ENCODE measurements at regions not wholly inside any gene's neighbourhood (a gene's known extent, or its start where the extent isn't known, plus 50 kb on each side); places are given as distances from the start of the nearest gene placed in this dataset.

GRCh38 chr6:53717566-53717965, 52.0 kb upstream of the KLHL31 start:
- in situ Hi-C loops (cut with MboI), result no loop called here
- H3K27me3 ChIP-seq (ENCODE audit: control insufficient read depth in 2 of 2, insufficient read depth in 2 of 2, low read length in 2 of 2), result no peaks in the 10 kb centered on the region
- TF ChIP-seq HINFP (tag; conservative IDR thresholded peaks at IDR 0.05; ENCODE audit: low read depth), result no peak
- no peak for TF ChIP-seq HDGF (IDR thresholded peaks at IDR 0.05)
- no peak for TF ChIP-seq DLX4 (CRISPR knock-in tag; IDR thresholded peaks at IDR 0.05)
- no peak for TF ChIP-seq HMG20A (CRISPR knock-in tag; conservative IDR thresholded peaks at IDR 0.05)
- H4K20me1 ChIP-seq (replicated peaks; ENCODE audit: control insufficient read depth, insufficient read depth, low read length), result no peaks in the 10 kb centered on the region
- 0% methylated on average over 1 of the region's 1 CpG for WGBS (ENCODE audit: insufficient coverage, low coverage, missing lambda C conversion rate)
- H3K4me2 ChIP-seq (ENCODE audit: insufficient read depth, low read length), result no peak overlapping the region
- no peak overlapping the region for H3K9ac ChIP-seq (ENCODE audit: insufficient read depth in 1 of 2, low read depth in 2 of 2, low read length in 2 of 2)
- H3K9me1 ChIP-seq (ENCODE audit: control insufficient read depth, insufficient read depth, low read length), result no peaks in the 10 kb centered on the region
- POLR2A ChIA-PET, result interaction anchor here (0.7 kb wide), 1 partner anchor 9 kb away, joined by 3 read pairs; no protein-coding TSS in a partner anchor
- no peaks in the 10 kb centered on the region for H3K36me3 ChIP-seq (ENCODE audit: control insufficient read depth, insufficient read depth, low read length)
- H3K27ac ChIP-seq (ENCODE audit: extremely low read depth, low read depth, low read length), result no peak overlapping the region
- FAIRE-seq (no peak), ATAC-seq (no peak), DNase-seq (ENCODE audit: extremely low read depth in 1 of 4, low spot score in 3 of 4) (no peak)
- no peak overlapping the region for H2AFZ ChIP-seq (ENCODE audit: low read depth, low read length)
- no peaks in the 10 kb centered on the region for H3K79me2 ChIP-seq (ENCODE audit: control insufficient read depth, insufficient read depth, low read length)
- intact Hi-C loops (cut with micrococcal nuclease), result no loop called here
- H3K4me3 ChIP-seq, result no peak overlapping the region
- BruUV-seq (replicated peaks), result no TSS peak
- CTCF ChIA-PET (ENCODE audit: low intra/inter-chr PET ratio), result no interaction called here
- H3K4me1 ChIP-seq (replicated peaks in 1 of 2; ENCODE audit: control insufficient read depth in 2 of 2, insufficient read depth in 2 of 2, low read length in 2 of 2), result no peaks in the 10 kb centered on the region
- H3K9me3 ChIP-seq (replicated peaks; ENCODE audit: control insufficient read depth, insufficient read depth, low read depth, low read length), result no peaks in the 10 kb centered on the region

GRCh38 chr6:53715434-53715833, 49.9 kb upstream of the KLHL31 start:
- intact Hi-C loops (cut with micrococcal nuclease), result no loop called here
- H3K4me3 ChIP-seq, result no peak overlapping the region
- H3K9me1 ChIP-seq (ENCODE audit: control insufficient read depth, insufficient read depth, low read length), result no peaks in the 10 kb centered on the region
- no peaks in the 10 kb centered on the region for H3K79me2 ChIP-seq (ENCODE audit: control insufficient read depth, insufficient read depth, low read length)
- 0% methylated on average over 1 of the region's 1 CpG for WGBS (ENCODE audit: insufficient coverage, low coverage, missing lambda C conversion rate)
- DNase-seq (ENCODE audit: extremely low read depth in 1 of 4, low spot score in 3 of 4) (no peak), FAIRE-seq (no peak), ATAC-seq (no peak)
- no peaks in the 10 kb centered on the region for H3K36me3 ChIP-seq (ENCODE audit: control insufficient read depth, insufficient read depth, low read length)
- BruUV-seq (replicated peaks), result no TSS peak
- TF ChIP-seq ZNF518B (CRISPR knock-in tag; IDR thresholded peaks at IDR 0.05) (no peak), MNT (conservative IDR thresholded peaks at IDR 0.05) (no peak), TAF9B (IDR thresholded peaks at IDR 0.05; ENCODE audit: partially characterized antibody) (no peak), NR2C2 (CRISPR knock-in tag; IDR thresholded peaks at IDR 0.05) (no peak), NR2C2 (tag; IDR thresholded peaks at IDR 0.05) (no peak)
- ChIA-PET POLR2A (interaction anchor here (0.8 kb wide), 1 partner anchor 10 kb away, joined by 4 read pairs; no protein-coding TSS in a partner anchor), CTCF (ENCODE audit: low intra/inter-chr PET ratio) (no interaction called here)
- H3K4me1 ChIP-seq (replicated peaks in 1 of 2; ENCODE audit: control insufficient read depth in 2 of 2, insufficient read depth in 2 of 2, low read length in 2 of 2), result no peaks in the 10 kb centered on the region
- no peak overlapping the region for H3K27ac ChIP-seq (ENCODE audit: extremely low read depth, low read depth, low read length)
- H3K4me2 ChIP-seq (ENCODE audit: insufficient read depth, low read length), result no peak overlapping the region
- H4K20me1 ChIP-seq (replicated peaks; ENCODE audit: control insufficient read depth, insufficient read depth, low read length), result no peaks in the 10 kb centered on the region
- no peak overlapping the region for H2AFZ ChIP-seq (ENCODE audit: low read depth, low read length)
- H3K27me3 ChIP-seq (ENCODE audit: control insufficient read depth in 2 of 2, insufficient read depth in 2 of 2, low read length in 2 of 2), result no peaks in the 10 kb centered on the region
- H3K9me3 ChIP-seq (replicated peaks; ENCODE audit: control insufficient read depth, insufficient read depth, low read depth, low read length), result no peaks in the 10 kb centered on the region
- in situ Hi-C loops (cut with MboI), result no loop called here
- H3K9ac ChIP-seq (ENCODE audit: insufficient read depth in 1 of 2, low read depth in 2 of 2, low read length in 2 of 2), result no peak overlapping the region

Data from K562 (cell line).